ENCODE measurements at regions not wholly inside any gene's neighbourhood (a gene's known extent, or its start where the extent isn't known, plus 50 kb on each side); places are given as distances from the start of the nearest gene placed in this dataset.
"Not testable (repeated sequence)": the region's sequence is repeated elsewhere in the genome, so short reads cannot be mapped to it uniquely, and the experiment has no call there.

DNA sequence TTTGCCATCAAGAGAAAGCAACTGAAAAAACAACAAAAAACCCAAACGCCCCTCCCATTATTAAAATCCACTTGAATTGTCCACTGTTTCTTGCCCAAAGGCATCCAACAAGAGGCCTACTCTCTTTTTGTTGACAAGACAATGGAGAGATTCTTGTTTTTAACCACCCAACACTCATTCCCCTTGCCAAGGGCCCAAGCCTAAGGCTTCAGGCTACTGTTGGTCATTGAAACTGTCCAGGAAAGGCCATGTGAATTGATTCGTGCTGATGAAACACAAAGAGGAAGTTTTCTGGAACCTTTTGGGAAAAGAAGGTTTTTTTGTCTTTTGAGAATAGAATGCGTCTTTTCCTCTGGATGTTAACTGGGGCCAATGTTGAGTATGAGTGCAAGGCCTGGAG, 157.4 kb upstream of the PFN2 start:
- no peak for DNase-seq (ENCODE audit: low spot score)

GRCh38 chr3:150127011-150127490, 156.4 kb upstream of the PFN2 start:
- no peak for DNase-seq (ENCODE audit: low spot score)

GRCh38 chr3:150124142-150124541, 153.4 kb upstream of the PFN2 start:
- DNase-seq (ENCODE audit: low spot score), result no peak

DNA sequence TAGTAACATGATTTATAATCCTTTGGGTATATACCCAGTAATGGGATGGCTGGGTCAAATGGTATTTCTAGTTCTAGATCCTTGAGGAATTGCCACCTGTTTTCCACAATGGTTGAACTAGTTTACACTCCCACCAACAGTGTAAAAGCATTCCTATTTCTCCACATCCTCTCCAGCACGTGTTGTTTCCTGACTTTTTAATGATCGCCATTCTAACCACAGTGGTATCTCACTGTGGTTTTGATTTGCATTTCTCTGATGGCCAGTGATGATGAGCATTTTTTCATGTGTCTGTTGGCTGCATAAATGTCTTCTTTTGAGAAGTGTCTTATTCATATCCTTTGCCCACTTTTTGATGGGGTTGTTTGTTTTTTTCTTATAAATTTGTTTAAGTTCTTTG, 152.6 kb upstream of the PFN2 start:
- not testable (repeated sequence) for DNase-seq (ENCODE audit: low spot score)

DNA sequence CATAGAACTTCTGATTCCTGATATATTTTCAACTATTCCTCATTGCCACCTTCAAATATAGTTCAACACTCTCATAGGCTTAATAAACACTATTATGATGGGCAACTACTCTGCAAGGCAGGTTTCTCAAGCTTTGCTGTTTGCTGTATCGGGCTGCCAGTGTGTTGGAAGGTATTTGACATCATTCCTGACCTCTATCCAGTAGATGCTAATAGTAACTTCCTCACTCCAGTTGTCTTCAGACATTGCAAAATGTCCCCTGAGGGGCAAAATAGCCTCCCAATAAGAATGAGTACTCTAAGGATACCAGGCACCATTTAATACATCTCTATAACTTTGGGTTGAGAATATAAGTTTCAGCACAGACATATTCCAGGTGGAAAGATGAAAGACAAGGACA, 147.5 kb upstream of the PFN2 start:
- DNase-seq (ENCODE audit: low spot score), result no peak

- DNase-seq (ENCODE audit: low spot score), result no peak
These were observed 146.4 kb upstream of the PFN2 start for GRCh38 chr3:150117076-150117475.

DNA sequence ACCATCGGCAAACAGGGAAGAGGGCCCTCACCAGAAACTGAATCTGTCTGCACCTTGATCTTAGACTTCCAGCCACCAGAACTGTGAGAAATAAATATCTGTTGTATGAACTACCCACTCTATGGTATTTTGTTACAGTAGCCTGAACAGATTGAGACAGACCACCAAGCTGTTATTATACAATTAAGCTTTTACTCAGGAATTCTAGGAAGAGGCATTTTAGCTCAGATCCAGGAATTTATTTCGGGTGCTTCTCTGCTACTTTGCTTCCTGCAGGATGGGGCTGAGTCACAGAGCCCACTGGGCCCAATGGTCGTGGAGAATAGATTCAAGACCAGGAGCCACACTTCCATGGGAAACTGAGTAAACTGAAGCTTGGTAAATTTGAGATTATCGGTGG, 145.5 kb upstream of the PFN2 start:
- DNase-seq (ENCODE audit: low spot score), result no peak

- peak; percentile 19 for DNase-seq (ENCODE audit: low spot score)
These were observed 144.3 kb upstream of the PFN2 start for GRCh38 chr3:150114873-150115540.

GRCh38 chr3:150114273-150114672, 143.6 kb upstream of the PFN2 start:
- DNase-seq (ENCODE audit: low spot score), result no peak

DNA sequence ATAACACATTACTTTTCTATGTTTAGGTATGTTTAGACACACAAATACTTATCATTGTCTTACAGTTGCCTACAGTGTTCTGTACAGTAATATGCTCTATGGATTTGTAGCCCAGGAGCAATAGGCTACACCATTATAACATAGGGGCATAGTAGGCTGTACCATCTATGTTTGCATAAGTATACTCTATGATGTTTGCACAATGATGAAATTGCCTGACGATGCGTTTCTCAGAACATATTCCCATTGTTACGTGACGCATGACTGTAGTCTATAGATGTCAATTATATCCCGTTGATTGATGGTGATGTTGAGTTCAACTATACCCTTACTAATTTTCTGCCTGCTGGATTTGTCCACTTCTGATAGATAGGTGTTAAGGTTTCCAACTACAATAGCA, 139.4 kb upstream of the PFN2 start:
- no peak for DNase-seq (ENCODE audit: low spot score)

GRCh38 chr3:150107429-150108175, 136.9 kb upstream of the PFN2 start:
- DNase-seq (ENCODE audit: low spot score), result no peak

- peak; percentile 63 for DNase-seq (ENCODE audit: low spot score)
These were observed 136.2 kb upstream of the PFN2 start for GRCh38 chr3:150106740-150107428.

GRCh38 chr3:150105886-150106612, 135.4 kb upstream of the PFN2 start:
- no peak for DNase-seq (ENCODE audit: low spot score)

GRCh38 chr3:150105025-150105424, 134.3 kb upstream of the PFN2 start:
- DNase-seq (ENCODE audit: low spot score), result no peak

DNA sequence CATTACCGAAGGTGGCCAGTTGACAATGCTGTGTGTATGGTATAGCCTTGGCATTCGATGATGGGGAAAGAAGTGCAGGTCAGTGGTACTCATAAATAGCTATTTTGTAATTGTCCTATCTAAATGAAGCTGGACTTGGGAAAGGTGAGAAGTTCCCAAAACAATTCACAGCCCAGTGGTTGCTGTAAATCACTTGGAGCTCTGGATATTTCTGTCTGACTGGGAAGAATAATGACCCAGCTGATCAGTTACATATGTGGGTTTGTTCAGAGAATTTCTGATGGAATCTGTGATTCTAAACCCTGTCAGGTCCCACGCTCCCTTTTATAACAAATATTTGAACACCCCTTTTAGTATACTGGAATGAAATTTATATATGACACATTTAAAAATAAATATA, 133.9 kb upstream of the PFN2 start:
- no peak for DNase-seq (ENCODE audit: low spot score)

- no peak for DNase-seq (ENCODE audit: low spot score)
These were observed 130.3 kb upstream of the PFN2 start for GRCh38 chr3:150101016-150101415.

GRCh38 chr3:150098621-150099020, 127.9 kb upstream of the PFN2 start:
- DNase-seq (ENCODE audit: low spot score), result no peak

DNA sequence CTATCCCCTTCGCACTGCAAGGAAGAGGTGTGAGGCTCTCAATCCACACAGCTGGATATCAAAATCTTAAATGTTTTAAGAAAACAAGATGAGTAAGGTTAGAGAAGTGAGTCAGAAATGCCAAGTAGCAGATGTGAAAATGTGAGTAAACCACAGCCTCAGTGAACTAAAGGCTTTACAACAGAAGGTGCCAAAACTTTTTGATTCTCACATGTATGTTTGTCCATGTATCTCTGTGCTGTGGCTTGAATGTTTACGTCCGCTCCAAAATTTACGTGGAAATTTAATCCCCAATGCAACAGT, 126.8 kb upstream of the PFN2 start:
- DNase-seq (ENCODE audit: low spot score), result peak; percentile 29

DNA sequence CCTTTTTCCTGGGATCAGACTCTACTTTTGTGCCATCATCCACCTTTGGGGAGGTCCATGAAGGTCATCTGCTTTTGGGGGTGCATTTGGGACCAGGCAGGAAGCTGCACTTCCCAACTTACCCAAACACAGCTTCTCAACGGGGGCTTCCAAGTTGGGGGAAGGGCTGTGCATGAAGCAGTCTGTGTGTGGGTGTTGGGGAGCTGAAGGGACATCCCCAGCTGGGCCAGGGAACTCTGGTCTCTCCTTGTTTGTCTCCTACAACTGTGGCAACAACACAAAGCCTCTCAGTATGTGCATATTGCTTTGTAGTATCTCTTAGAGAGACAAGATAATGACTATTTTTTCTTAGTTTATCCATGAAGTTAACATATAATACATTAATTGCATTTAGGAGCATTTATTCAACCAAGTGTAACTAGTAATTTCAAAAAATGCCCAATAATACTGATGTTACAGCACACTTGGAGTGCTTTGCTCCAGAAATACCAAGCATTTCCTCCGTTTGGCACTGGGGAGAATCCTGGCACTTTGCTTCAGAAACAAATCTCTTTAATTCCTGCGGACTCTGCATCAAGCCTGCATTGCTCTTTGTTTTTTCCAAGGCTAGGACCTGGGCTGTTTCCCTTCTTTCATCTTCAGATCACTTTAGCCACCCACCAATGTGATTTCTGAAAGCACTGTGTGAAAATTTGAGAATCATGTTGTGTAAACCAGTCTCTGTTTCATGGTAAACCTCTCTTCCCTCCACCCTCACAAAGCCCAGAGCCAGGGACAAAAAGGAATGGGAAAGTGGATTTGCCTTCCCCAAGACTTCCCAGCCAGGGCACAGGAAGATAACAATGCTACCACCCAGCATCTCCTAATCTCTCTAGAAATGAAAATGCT, 126.2 kb upstream of the PFN2 start:
- no peak for DNase-seq (ENCODE audit: low spot score)

DNA sequence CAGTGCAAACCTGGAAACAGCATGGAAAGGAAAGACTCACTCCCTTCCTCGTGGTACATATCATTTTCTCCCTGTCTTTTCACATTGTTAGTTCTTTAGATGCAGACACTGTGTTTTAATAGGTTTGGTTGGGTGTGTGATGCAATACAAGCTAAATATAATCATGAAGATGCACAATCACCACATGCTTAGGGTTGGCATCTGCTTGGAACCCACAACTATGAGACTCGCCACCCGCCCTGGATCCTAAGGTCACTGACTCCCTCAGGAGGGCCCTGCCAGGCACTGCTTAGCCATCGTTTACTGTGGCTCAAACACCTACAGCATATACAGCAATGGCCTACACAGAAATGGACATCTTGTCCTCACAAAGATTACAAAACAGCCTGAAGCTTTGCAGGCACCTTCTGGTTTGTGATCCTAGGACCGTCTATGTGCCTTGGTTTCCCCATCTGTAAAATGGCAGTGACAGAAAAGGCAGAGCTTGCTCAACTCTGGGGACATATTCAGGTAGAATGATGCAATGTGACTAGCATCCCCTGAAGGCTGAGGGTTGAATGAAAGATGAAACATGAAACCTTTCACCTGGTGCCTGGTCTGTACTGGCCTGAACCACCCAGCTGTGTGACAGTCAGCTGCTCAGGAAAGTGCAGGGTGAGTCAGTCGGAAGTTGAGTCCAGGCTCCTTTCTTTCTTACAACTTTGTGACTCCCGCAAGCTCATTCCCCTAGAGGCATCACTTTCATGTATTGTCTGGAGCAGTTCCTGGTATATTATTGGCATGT, 123.6 kb upstream of the PFN2 start:
- DNase-seq (ENCODE audit: low spot score), result peak; percentile 79

DNA sequence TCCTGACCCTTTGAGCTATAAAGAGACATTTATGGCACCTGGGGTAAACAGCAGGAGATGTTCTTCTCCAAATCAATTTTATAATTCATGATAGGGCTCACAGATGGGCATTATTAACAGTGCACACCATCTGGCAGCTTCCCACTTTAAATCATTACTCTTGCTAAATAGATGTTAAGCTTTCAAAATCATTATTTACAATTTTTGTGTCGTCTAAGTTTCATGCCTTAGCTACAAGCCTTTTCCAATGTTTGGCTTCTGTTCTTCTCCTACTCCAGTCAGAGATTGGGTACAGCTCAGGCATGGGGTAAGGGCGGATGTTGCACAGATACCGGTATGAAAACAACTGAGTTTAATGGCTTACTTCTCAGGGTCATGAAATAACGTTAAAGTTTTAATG, 120.9 kb upstream of the PFN2 start:
- DNase-seq (ENCODE audit: low spot score), result no peak

Measured in kidney tubule cell (primary cell).